GM23338 (cell line): ENCODE measurements at regions not wholly inside any gene's neighbourhood (a gene's known extent, or its start where the extent isn't known, plus 50 kb on each side); places are given as distances from the start of the nearest gene placed in this dataset.
"Not testable (repeated sequence)": the region's sequence is repeated elsewhere in the genome, so short reads cannot be mapped to it uniquely, and the experiment has no call there.

Experiments
- ATAC-seq: fragments of 200-7000 bp; cut with Tn5 transposase; 3 replicates; pipeline ENCODE4 v1.9.1; 2020
- DNase-seq: peaks from one replicate; pipeline ENCODE4 v3.0.0-alpha.2; 2015; ENCODE audit warnings: low spot score
- H2AFZ ChIP-seq: fragments of 200-600 bp; sonication (generic); 2 replicates; pipeline ENCODE4 v1.8.0; 2016; ENCODE audit warnings: antibody characterized with exemption, mild to moderate bottlenecking, moderate library complexity
- H3F3A ChIP-seq: fragments of 200-600 bp; sonication (generic); replicated peaks from 2 replicates; pipeline ENCODE4 v1.8.0; 2017; ENCODE audit warnings: antibody characterized with exemption, mixed run types, low read depth
- H3K27ac ChIP-seq: fragments of 200-600 bp; sonication (generic); 2 replicates; pipeline ENCODE4 v1.6.1; 2016; ENCODE audit warnings: low read depth
- H3K27me3 ChIP-seq: fragments of 200-600 bp; sonication (generic); 2 replicates; pipeline ENCODE4 v1.8.0; 2016; ENCODE audit warnings: mild to moderate bottlenecking, mixed run types, moderate library complexity; ENCODE audit not compliant: insufficient read depth
- H3K36me3 ChIP-seq: fragments of 200-600 bp; sonication (generic); 2 replicates; pipeline ENCODE4 v1.8.0; 2016; ENCODE audit warnings: mild to moderate bottlenecking; ENCODE audit not compliant: insufficient read depth
- H3K4me1 ChIP-seq: fragments of 200-600 bp; sonication (generic); 2 replicates; pipeline ENCODE4 v1.8.0; 2016; ENCODE audit warnings: mild to moderate bottlenecking, moderate library complexity; ENCODE audit not compliant: insufficient read depth
- H3K4me2 ChIP-seq: fragments of 200-600 bp; sonication (generic); 2 replicates; pipeline ENCODE4 v1.7.1; 2017; ENCODE audit warnings: mixed run types
- H3K4me3 ChIP-seq: fragments of 200-600 bp; sonication (generic); 2 replicates; pipeline ENCODE4 v1.6.1; 2016; ENCODE audit warnings: mixed run types
- H3K79me2 ChIP-seq: fragments of 200-600 bp; sonication (generic); replicated peaks from 2 replicates; pipeline ENCODE4 v1.8.0; 2017; ENCODE audit warnings: mild to moderate bottlenecking; ENCODE audit not compliant: insufficient read depth
- H3K9me2 ChIP-seq: fragments of 200-600 bp; sonication (generic); 2 replicates; pipeline ENCODE4 v1.8.0; 2017; ENCODE audit not compliant: insufficient read depth
- H4K20me1 ChIP-seq: fragments of 200-600 bp; sonication (generic); replicated peaks from 2 replicates; pipeline ENCODE4 v1.8.0; 2017; ENCODE audit warnings: mild to moderate bottlenecking; ENCODE audit not compliant: insufficient read depth
- H3K27ac Mint-ChIP-seq: 2 replicates; pipeline ENCODE4 v1.8.0; 2020; ENCODE audit warnings: inconsistent platforms, mild to moderate bottlenecking, moderate library complexity, mixed read lengths
- H3K27me3 Mint-ChIP-seq: 3 replicates; pipeline ENCODE4 v1.8.0; 2022; ENCODE audit warnings: low read depth, mild to moderate bottlenecking, moderate library complexity, mixed read lengths, inconsistent platforms; ENCODE audit not compliant: insufficient read depth, poor library complexity
- H3K36me3 Mint-ChIP-seq: 3 replicates; pipeline ENCODE4 v1.8.0; 2021; ENCODE audit warnings: low read depth, mild to moderate bottlenecking, inconsistent platforms, moderate library complexity, mixed read lengths
- H3K4me1 Mint-ChIP-seq: 3 replicates; pipeline ENCODE4 v1.8.0; 2020; ENCODE audit warnings: mild to moderate bottlenecking, inconsistent platforms, mixed read lengths
- H3K4me3 Mint-ChIP-seq: 3 replicates; pipeline ENCODE4 v1.8.0; 2021; ENCODE audit warnings: moderate library complexity, mild to moderate bottlenecking, inconsistent platforms, mixed read lengths
- H3K9me3 Mint-ChIP-seq: 3 replicates; pipeline ENCODE4 v1.8.0; 2020; ENCODE audit warnings: moderate library complexity, mild to moderate bottlenecking, inconsistent platforms, mixed read lengths
- CREB1 ChIP-seq: fragments of 250-450 bp; sonication (Bioruptor Pico); IDR thresholded peaks from 2 replicates; pipeline ENCODE4 v1.5.0; 2020; ENCODE audit warnings: low read depth, mild to moderate bottlenecking, moderate library complexity
- EZH2 ChIP-seq: fragments of 200-600 bp; sonication (generic); IDR thresholded peaks from one replicate; pipeline ENCODE4 v1.8.0; 2017; ENCODE audit warnings: antibody characterized with exemption, mild to moderate bottlenecking, low read depth; ENCODE audit not compliant: unreplicated experiment
- EZH2phosphoT487 ChIP-seq: fragments of 200-600 bp; sonication (generic); IDR thresholded peaks from one replicate; pipeline ENCODE4 v1.8.1; 2018; ENCODE audit warnings: antibody characterized with exemption; ENCODE audit not compliant: unreplicated experiment
- JUNB ChIP-seq: IDR thresholded peaks from one replicate; pipeline ENCODE4 v1.6.1; 2016; ENCODE audit warnings: antibody characterized with exemption; ENCODE audit not compliant: unreplicated experiment
- POLR2AphosphoS5 ChIP-seq: IDR thresholded peaks from 2 replicates; pipeline ENCODE4 v1.6.1; 2016; ENCODE audit warnings: antibody characterized with exemption, low read depth
- ZNF114 ChIP-seq: fragments of 250-450 bp; sonication (Bioruptor Pico); IDR thresholded peaks from 2 replicates; pipeline ENCODE4 v1.5.0; 2020; ENCODE audit warnings: mild to moderate bottlenecking, moderate library complexity
- TF ChIP-seq, protein P1 (sequence below): fragments of 250-450 bp; sonication (Bioruptor Pico); IDR thresholded peaks from 2 replicates; pipeline ENCODE4 v1.5.0; 2020; ENCODE audit warnings: mild to moderate bottlenecking, moderate library complexity

DNA sequence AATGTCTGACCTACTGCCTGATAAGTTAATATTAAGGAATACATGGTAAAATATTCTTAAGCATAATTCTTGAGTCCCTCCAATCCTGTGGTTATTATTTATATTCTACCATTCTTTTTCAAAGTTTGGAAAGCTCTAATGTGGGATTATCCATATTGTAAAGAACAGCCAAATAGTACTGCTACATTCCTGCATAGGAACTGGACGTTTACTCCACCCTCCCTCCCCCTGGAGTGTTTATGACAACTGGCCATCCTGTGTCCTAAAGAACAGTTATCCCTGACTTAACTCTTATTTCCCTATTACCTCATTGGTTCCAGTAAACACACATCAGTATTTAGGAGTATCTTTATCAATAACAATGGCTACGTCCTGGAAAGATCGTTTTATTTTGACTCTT lies 308.7 kb upstream of the TFAP2D start (continued):
- TF ChIP-seq, protein P1, sequence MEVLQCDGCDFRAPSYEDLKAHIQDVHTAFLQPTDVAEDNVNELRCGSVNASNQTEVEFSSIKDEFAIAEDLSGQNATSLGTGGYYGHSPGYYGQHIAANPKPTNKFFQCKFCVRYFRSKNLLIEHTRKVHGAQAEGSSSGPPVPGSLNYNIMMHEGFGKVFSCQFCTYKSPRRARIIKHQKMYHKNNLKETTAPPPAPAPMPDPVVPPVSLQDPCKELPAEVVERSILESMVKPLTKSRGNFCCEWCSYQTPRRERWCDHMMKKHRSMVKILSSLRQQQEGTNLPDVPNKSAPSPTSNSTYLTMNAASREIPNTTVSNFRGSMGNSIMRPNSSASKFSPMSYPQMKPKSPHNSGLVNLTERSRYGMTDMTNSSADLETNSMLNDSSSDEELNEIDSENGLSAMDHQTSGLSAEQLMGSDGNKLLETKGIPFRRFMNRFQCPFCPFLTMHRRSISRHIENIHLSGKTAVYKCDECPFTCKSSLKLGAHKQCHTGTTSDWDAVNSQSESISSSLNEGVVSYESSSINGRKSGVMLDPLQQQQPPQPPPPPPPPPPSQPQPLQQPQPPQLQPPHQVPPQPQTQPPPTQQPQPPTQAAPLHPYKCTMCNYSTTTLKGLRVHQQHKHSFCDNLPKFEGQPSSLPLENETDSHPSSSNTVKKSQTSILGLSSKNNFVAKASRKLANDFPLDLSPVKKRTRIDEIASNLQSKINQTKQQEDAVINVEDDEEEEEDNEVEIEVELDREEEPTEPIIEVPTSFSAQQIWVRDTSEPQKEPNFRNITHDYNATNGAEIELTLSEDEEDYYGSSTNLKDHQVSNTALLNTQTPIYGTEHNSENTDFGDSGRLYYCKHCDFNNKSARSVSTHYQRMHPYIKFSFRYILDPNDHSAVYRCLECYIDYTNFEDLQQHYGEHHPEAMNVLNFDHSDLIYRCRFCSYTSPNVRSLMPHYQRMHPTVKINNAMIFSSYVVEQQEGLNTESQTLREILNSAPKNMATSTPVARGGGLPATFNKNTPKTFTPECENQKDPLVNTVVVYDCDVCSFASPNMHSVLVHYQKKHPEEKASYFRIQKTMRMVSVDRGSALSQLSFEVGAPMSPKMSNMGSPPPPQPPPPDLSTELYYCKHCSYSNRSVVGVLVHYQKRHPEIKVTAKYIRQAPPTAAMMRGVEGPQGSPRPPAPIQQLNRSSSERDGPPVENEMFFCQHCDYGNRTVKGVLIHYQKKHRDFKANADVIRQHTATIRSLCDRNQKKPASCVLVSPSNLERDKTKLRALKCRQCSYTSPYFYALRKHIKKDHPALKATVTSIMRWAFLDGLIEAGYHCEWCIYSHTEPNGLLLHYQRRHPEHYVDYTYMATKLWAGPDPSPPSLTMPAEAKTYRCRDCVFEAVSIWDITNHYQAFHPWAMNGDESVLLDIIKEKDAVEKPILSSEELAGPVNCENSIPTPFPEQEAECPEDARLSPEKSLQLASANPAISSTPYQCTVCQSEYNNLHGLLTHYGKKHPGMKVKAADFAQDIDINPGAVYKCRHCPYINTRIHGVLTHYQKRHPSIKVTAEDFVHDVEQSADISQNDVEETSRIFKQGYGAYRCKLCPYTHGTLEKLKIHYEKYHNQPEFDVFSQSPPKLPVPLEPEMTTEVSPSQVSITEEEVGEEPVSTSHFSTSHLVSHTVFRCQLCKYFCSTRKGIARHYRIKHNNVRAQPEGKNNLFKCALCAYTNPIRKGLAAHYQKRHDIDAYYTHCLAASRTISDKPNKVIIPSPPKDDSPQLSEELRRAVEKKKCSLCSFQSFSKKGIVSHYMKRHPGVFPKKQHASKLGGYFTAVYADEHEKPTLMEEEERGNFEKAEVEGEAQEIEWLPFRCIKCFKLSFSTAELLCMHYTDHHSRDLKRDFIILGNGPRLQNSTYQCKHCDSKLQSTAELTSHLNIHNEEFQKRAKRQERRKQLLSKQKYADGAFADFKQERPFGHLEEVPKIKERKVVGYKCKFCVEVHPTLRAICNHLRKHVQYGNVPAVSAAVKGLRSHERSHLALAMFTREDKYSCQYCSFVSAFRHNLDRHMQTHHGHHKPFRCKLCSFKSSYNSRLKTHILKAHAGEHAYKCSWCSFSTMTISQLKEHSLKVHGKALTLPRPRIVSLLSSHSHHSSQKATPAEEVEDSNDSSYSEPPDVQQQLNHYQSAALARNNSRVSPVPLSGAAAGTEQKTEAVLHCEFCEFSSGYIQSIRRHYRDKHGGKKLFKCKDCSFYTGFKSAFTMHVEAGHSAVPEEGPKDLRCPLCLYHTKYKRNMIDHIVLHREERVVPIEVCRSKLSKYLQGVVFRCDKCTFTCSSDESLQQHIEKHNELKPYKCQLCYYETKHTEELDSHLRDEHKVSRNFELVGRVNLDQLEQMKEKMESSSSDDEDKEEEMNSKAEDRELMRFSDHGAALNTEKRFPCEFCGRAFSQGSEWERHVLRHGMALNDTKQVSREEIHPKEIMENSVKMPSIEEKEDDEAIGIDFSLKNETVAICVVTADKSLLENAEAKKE = no peak
- TF ChIP-seq JUNB (no peak), POLR2AphosphoS5 (no peak), CREB1 (CRISPR knock-in tag) (no peak), EZH2 (no peak), ZNF114 (no peak)

DNA sequence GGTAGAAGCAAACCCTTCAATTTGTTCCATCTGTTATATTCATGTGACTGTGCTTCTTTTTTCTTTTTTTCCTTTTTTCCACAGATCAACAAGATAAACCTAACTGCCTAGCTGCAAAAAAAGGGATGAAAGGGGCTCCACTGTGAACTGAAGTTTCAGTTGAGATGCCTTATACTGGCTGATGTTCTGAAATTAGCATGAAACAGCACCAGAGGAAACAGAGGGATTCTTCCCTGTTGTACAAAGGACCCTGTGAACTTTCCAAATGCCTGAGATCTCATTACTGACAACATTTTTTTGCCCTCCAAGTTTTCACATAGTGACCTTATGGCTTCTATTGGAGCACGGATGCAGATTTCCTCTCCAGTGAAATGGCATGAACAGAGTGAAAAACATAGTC lies 302.7 kb upstream of the TFAP2D start:
- Mint-ChIP-seq H3K36me3 (no peaks in the 10 kb centered on the region), H3K4me1 (peaks cover 8% of the 10 kb centered on the region), H3K27ac (peak overlapping the region; percentile 33; the same call in 1 of the 2 replicates), H3K27me3 (no peaks in the 10 kb centered on the region), H3K9me3 (no peaks in the 10 kb centered on the region), H3K4me3 (no peak overlapping the region)
- TF ChIP-seq EZH2phosphoT487 (no peak), CREB1 (CRISPR knock-in tag) (no peak), JUNB (no peak)
- Histone ChIP-seq H3K36me3 (no peaks in the 10 kb centered on the region), H3K4me1 (no peaks in the 10 kb centered on the region), H2AFZ (peak overlapping the region; percentile 48; the same call in 1 of the 2 replicates), H3K4me3 (no peak overlapping the region), H3K9me2 (no peaks in the 10 kb centered on the region), H3K27me3 (no peaks in the 10 kb centered on the region), H4K20me1 (no peaks in the 10 kb centered on the region), H3F3A (no peaks in the 10 kb centered on the region), H3K79me2 (no peaks in the 10 kb centered on the region), H3K27ac (no peak overlapping the region), H3K4me2 (no peak overlapping the region)
- ATAC-seq (peak; percentile 77), DNase-seq (peak; percentile 36)

DNA sequence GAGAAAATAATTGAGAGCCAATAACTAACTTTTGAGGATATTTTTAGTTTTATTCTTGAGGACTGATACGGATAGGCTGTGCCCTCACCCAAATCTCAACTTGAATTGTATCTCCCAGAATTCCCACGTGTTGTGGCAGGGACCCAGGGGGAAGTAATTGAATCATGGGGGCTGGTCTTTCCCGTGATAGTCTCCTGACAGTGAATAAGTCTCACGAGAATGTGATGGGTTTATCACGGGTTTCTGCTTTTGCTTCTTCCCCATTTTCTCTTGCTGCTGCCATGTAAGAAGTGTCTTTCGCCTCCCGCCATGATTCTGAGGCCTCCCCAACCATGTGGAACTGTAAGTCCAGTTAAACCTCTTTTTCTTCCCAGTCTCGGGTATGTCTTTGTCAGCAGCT lies 292.3 kb upstream of the TFAP2D start:
- H3K4me3 ChIP-seq = not testable (repeated sequence)

More for the DNA sequence above, 292.3 kb upstream of the TFAP2D start:
- not testable (repeated sequence) for H3K4me3 Mint-ChIP-seq, H3K27me3 Mint-ChIP-seq, H3K9me3 Mint-ChIP-seq, H3K4me1 Mint-ChIP-seq, H3F3A ChIP-seq, DNase-seq, H4K20me1 ChIP-seq, H3K4me1 ChIP-seq, H3K36me3 Mint-ChIP-seq, H3K27ac ChIP-seq, H3K4me2 ChIP-seq, H3K27ac Mint-ChIP-seq, H3K36me3 ChIP-seq, H3K27me3 ChIP-seq, ATAC-seq, H3K9me2 ChIP-seq, H3K79me2 ChIP-seq
- peak overlapping the region; percentile 29; the same call in 1 of the 2 replicates for H2AFZ ChIP-seq
